ENCODE measurements at regions not wholly inside any gene's neighbourhood (a gene's known extent, or its start where the extent isn't known, plus 50 kb on each side); places are given as distances from the start of the nearest gene placed in this dataset.
"Not testable (repeated sequence)": the region's sequence is repeated elsewhere in the genome, so short reads cannot be mapped to it uniquely, and the experiment has no call there.

- no peak for DNase-seq (ENCODE audit: low read depth in 2 of 2)
Observed at GRCh38 chr13:80840316-80840976, 499.5 kb upstream of the SPRY2 start.

DNA sequence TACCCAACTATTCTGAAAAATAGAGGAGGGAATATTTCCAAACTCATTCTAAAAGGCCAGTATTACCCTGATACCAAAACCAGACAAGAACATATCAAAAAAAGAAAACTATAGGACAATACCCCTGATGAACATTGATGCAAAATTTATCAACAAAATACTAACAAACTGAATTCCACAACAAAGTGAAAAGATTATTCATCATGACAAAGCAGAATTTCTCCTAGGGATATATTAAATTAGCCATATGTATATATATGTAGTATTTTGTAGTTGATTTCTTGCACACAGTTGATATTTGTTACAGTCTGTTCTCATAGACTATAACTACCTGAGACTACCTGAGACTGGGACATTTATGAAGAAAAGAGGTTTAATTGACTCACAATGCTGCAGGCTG is 495.0 kb upstream of the SPRY2 start:
- no peak for DNase-seq (ENCODE audit: low read depth in 2 of 2)

GRCh38 chr13:80830431-80830830 is 489.5 kb upstream of the SPRY2 start:
- DNase-seq (ENCODE audit: low read depth in 2 of 2), result no peak

DNA sequence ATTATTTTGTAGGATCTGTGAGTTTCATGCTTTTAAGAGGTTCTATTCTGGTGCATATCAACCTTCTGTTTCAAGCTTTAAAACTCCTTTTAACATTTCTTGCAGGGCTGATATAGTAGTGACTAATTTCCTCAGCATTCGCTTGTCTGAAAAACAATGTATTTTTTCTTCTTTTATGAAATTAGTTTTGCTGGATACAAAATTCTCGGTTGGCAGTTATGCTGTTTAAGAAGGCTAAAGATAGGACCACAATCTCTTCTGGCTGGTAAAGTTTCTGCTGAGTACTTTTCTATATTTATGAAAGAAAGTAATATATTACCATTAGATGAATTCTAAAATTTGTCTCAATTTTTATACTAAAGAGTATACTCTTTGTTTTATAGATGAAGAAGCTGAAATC is 487.8 kb upstream of the SPRY2 start:
- no peak for DNase-seq (ENCODE audit: low read depth in 2 of 2)

DNA sequence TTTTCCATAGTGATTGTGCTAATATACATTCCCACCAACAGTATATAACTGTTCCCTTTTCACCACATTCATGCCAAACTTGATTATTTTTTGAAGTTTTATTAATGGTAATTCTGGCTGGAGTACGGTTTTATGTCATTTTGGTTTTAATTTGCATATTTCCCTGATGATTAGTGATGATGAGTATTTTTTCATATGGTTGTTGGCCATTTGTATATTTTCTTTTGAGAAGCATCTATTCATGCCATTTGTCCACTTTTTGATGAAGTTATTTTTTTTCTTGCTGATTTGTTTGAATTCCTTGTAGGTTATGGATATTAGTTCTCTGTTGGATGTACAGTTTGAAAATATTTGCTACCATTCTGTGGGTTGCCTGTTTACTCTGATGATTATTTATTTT is 484.4 kb upstream of the SPRY2 start:
- no peak for DNase-seq (ENCODE audit: low read depth in 2 of 2)

- no peak for DNase-seq (ENCODE audit: low read depth in 2 of 2)
Observed at GRCh38 chr13:80824229-80824628, 483.3 kb upstream of the SPRY2 start.

- DNase-seq (ENCODE audit: low read depth in 2 of 2), result no peak
Observed at GRCh38 chr13:80823472-80823871, 482.5 kb upstream of the SPRY2 start.

- no peak for DNase-seq (ENCODE audit: low read depth in 2 of 2)
Observed at GRCh38 chr13:80821466-80821865, 480.5 kb upstream of the SPRY2 start.

DNA sequence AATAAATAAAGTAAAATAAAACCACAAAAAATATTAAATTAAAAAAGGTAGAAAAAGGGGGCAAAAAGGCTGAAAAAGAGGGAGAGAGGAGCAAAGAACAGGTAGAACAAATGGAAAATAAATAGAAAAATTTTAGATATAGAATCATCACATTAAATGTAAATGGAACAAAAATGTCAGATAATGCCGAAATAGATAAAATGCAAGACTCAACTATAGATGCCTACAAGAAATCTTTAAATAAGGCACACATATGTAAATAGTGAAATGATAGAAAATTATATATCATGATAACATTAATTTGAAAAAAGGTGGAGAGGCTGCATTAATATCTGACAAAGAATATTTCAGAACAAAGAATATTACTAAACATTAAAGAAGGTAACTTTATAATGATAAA is 477.1 kb upstream of the SPRY2 start:
- no peak for DNase-seq (ENCODE audit: low read depth in 2 of 2)

GRCh38 chr13:80814541-80814940 is 473.6 kb upstream of the SPRY2 start:
- no peak for DNase-seq (ENCODE audit: low read depth in 2 of 2)

- DNase-seq (ENCODE audit: low read depth in 2 of 2), result not testable (repeated sequence)
Observed at GRCh38 chr13:80810294-80810693, 469.4 kb upstream of the SPRY2 start.

- no peak for DNase-seq (ENCODE audit: low read depth in 2 of 2)
Observed at GRCh38 chr13:80802946-80803345, 462.0 kb upstream of the SPRY2 start.

DNA sequence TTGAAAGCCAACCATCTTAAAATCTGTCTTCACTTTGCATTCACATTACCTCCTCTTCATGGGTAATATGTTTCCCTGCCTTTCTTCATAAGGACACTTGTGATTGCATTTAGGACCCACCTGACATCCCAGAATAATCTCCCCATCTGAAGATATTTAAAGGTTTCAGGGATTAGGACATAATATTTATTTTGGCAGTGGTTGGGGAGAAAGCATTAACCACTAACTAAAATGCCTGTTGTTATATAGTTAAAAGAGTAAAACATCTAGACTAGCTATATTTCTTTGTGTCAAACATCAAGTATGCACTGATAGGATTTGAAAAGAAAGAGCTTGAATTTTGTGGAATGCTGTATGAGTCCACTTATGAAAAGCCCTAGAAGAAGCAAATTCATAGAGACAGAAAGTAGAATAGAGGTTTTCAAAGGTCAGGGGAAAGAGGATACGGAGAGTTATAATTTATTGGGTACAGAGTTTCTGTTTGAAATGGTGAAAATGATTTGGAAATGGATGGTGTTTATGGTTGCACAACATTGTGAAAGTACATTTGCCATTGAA is 457.7 kb upstream of the SPRY2 start:
- no peak for DNase-seq (ENCODE audit: low read depth in 2 of 2)

DNA sequence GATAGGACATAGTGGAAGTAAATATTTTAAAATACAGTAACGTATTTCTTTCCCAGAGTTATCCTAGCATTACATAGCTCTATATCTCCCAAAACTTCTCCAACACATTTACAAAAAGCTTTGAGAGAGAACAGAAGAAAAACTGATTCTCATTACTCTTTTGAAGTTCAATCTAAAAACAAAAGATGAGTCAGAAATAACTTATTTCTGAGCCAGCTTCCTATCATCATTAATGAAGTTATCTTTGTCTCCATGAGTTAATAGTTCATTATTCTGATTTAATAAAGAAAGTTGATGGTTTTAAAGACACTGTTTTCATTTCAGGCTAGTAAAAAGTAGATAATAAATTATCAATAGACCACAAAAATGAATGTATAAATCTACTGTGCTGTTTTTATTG is 446.7 kb upstream of the SPRY2 start:
- no peak for DNase-seq (ENCODE audit: low read depth in 2 of 2)

GRCh38 chr13:80783926-80784565 is 443.1 kb upstream of the SPRY2 start:
- no peak for DNase-seq (ENCODE audit: low read depth in 2 of 2)

DNA sequence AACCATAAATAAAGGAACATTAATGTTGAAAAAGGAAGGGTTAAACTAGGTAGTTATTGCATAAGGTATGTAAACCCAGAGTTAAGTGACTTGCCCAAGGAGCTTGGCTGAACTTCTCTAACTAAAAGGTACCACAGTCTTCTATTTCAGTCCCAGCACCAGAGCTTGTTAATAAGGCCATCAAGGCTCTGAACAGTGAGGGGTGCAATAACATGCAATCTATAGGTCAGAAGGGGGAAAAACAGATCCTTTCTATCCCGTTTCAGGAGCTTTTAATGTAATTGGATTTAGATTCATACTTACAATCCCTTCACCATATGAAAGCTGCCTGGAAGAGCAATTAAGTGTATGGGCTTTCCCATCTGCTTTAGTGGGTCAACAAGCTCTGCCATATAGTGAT is 441.5 kb upstream of the SPRY2 start:
- DNase-seq (ENCODE audit: low read depth in 2 of 2), result no peak

DNA sequence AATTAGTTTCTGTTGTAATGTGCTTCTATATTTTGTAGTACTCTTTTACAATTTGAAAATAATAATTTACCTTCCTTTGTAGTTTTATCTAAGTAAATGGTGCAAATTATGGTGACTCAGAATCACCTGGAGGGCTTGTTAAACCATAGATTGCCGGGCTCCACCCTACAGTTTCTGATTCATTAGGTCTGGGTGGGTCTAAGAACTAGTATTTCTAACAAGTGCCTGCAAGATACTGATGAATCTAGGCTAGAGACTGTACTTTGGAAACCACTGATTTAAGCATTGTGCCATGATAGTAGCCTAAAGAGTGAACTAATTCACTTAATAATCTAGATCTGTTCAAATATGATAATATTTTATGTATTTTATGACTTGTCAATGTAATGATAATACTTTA is 437.4 kb upstream of the SPRY2 start:
- no peak for DNase-seq (ENCODE audit: low read depth in 2 of 2)

- DNase-seq (ENCODE audit: low read depth in 2 of 2), result no peak
Observed at GRCh38 chr13:80757694-80758093, 416.8 kb upstream of the SPRY2 start.

DNA sequence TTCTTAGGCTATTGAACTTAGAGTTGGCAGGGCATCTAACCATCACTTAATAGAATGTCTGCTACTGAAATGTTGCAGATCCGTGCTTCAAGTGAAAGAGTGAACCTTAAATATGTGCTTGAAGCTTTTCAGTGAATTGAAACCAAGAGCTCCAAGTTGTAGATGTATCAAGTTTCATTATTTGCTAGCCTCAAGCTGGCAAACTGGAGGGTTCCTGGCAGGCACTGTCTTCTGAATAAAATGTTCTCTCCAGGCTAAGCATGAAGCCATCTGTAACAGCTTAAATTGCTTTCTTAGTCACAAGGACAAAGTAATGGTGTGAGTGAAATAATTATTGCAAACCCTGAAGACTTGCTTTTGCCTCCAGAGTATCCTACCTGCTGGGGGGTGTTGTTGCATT is 415.0 kb upstream of the SPRY2 start:
- no peak for DNase-seq (ENCODE audit: low read depth in 2 of 2)

DNA sequence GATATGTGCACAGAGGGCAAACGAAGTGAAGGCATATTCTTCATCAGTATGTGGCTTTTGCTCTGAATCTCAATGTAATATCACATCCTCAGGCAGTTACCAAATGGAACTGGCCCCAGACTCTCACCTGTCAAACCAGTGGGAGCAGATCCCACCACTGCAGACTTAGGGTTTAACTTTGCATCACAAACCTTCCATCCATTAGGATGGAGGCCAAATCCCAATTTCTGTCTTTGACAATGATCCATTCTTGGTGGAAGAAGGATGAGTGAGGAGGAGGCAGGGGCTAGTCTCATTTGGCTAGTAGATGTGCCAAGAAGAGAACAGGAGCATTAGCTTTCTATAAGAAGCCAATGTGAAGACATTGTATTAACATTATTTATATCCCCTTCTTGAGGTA is 413.5 kb upstream of the SPRY2 start:
- no peak for DNase-seq (ENCODE audit: low read depth in 2 of 2)

DNA sequence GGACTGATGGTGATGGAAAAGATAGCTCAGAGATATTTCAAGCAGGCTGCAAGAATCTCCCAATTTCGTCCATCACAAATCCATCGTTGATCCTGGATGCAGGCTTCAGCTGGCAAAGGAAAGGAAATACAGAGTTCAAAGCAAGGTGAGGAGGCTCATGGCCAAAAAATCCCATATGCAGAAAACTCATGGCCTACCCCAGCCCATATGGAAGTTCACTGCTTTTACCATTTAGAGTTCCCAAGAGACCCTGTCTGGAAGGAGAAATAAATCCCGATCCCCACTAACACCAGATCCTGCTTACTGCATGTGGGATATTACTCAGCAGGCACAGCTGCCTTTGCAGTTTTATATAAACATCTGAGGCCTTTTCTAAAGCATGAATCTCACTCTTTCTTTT is 412.9 kb upstream of the SPRY2 start:
- DNase-seq (ENCODE audit: low read depth in 2 of 2), result no peak

DNA sequence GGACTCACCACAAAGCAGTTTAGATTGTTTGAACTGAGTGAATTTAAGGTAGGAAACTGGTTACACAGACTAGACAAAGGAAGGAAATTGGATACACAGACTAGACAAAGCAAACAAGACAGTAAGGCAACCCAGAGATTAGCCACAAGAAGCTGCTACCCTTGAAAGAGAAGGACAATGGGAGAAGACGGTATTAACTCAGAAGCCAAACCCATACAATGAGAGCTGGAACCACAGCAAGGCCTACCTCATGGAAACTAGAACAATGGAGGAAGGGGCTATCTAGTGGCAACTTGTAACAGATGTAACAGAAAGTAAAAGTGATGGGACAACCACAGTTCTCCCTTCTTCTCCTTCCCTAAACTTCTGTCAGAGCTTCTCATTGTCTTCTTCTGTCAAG is 410.9 kb upstream of the SPRY2 start:
- no peak for DNase-seq (ENCODE audit: low read depth in 2 of 2)

- no peak for DNase-seq (ENCODE audit: low read depth in 2 of 2)
Observed at GRCh38 chr13:80744147-80744914, 403.4 kb upstream of the SPRY2 start.
